WERI-Rb-1 (cell line): ENCODE measurements at regions not wholly inside any gene's neighbourhood (a gene's known extent, or its start where the extent isn't known, plus 50 kb on each side); places are given as distances from the start of the nearest gene placed in this dataset.
A peak's percentile ranks its signal among the peaks of the same experiment; 100 is the strongest.

ENCODE experiments used
- DNase-seq: peaks from one replicate; pipeline ENCODE4 v3.0.0-alpha.2; 2020
- H3K27ac ChIP-seq: fragments of 250-450 bp; sonication (Bioruptor Pico); 2 replicates; pipeline ENCODE4 v1.5.1; 2020; ENCODE audit warnings: mild to moderate bottlenecking, moderate library complexity
- H3K27me3 ChIP-seq: fragments of 250-450 bp; sonication (Bioruptor Pico); 2 replicates; pipeline ENCODE4 v1.5.1; 2021; ENCODE audit warnings: mild to moderate bottlenecking, low read depth, moderate library complexity; ENCODE audit not compliant: insufficient read depth, severe bottlenecking
- H3K36me3 ChIP-seq: fragments of 250-450 bp; sonication (Bioruptor Pico); 2 replicates; pipeline ENCODE4 v1.5.1; 2020; ENCODE audit warnings: mild to moderate bottlenecking, moderate library complexity
- H3K4me3 ChIP-seq: 2 replicates; pipeline ENCODE4 v1.5.1; 2011; ENCODE audit warnings: low read depth, mild to moderate bottlenecking, control low read depth, low read length
- H3K9me3 ChIP-seq: fragments of 250-450 bp; sonication (Bioruptor Pico); 2 replicates; pipeline ENCODE4 v1.5.1; 2021; ENCODE audit warnings: mild to moderate bottlenecking, moderate library complexity; ENCODE audit not compliant: severe bottlenecking
- CTCF ChIP-seq: IDR thresholded peaks from 2 replicates; pipeline ENCODE4 v1.5.1; 2011; ENCODE audit warnings: low read depth, mild to moderate bottlenecking, control low read depth, inconsistent platforms, low read length

GRCh38 chr5:8842971-8843551, 702.8 kb downstream of the SEMA5A start:
- no peaks in the 10 kb centered on the region for H3K36me3 ChIP-seq
- no peaks in the 10 kb centered on the region for H3K27me3 ChIP-seq
- peak; percentile 74 for TF ChIP-seq CTCF

GRCh38 chr5:8843771-8844170, 702.1 kb downstream of the SEMA5A start:
- no peaks in the 10 kb centered on the region for H3K27me3 ChIP-seq
- no peak for DNase-seq
- peaks cover 5% of the 10 kb centered on the region for H3K9me3 ChIP-seq
- no peaks in the 10 kb centered on the region for H3K36me3 ChIP-seq
- no peak overlapping the region for H3K27ac ChIP-seq
- TF ChIP-seq CTCF = no peak
- H3K4me3 ChIP-seq = no peak overlapping the region

More at GRCh38 chr5:8842971-8843551, 702.8 kb downstream of the SEMA5A start:
- Histone ChIP-seq H3K27ac (no peak overlapping the region), H3K4me3 (no peak overlapping the region), H3K9me3 (peaks cover 5% of the 10 kb centered on the region)
- peak; percentile 33 for DNase-seq

GRCh38 chr5:8844206-8844605, 701.7 kb downstream of the SEMA5A start:
- no peak for DNase-seq
- no peak overlapping the region for H3K27ac ChIP-seq
- no peaks in the 10 kb centered on the region for H3K27me3 ChIP-seq
- no peak for TF ChIP-seq CTCF
- H3K9me3 ChIP-seq = peaks cover 5% of the 10 kb centered on the region
- no peaks in the 10 kb centered on the region for H3K36me3 ChIP-seq
- H3K4me3 ChIP-seq = no peak overlapping the region

GRCh38 chr5:8844847-8845246, 701.0 kb downstream of the SEMA5A start:
- Histone ChIP-seq H3K27ac (no peak overlapping the region), H3K36me3 (no peaks in the 10 kb centered on the region), H3K9me3 (peaks cover 5% of the 10 kb centered on the region), H3K27me3 (no peaks in the 10 kb centered on the region), H3K4me3 (no peak overlapping the region)
- TF ChIP-seq CTCF = no peak
- DNase-seq = no peak

GRCh38 chr5:8845296-8845695, 700.6 kb downstream of the SEMA5A start:
- TF ChIP-seq CTCF = no peak
- DNase-seq = no peak
- H3K27ac ChIP-seq = no peak overlapping the region
- no peaks in the 10 kb centered on the region for H3K27me3 ChIP-seq
- no peaks in the 10 kb centered on the region for H3K36me3 ChIP-seq
- H3K4me3 ChIP-seq = no peak overlapping the region
- peaks cover 2% of the 10 kb centered on the region for H3K9me3 ChIP-seq

GRCh38 chr5:8848366-8848765, 697.5 kb downstream of the SEMA5A start:
- Histone ChIP-seq H3K27me3 (no peaks in the 10 kb centered on the region), H3K36me3 (no peaks in the 10 kb centered on the region), H3K9me3 (no peaks in the 10 kb centered on the region), H3K27ac (no peak overlapping the region), H3K4me3 (no peak overlapping the region)
- no peak for TF ChIP-seq CTCF
- no peak for DNase-seq
